ENCODE measurements at regions not wholly inside any gene's neighbourhood (a gene's known extent, or its start where the extent isn't known, plus 50 kb on each side); places are given as distances from the start of the nearest gene placed in this dataset.

DNA sequence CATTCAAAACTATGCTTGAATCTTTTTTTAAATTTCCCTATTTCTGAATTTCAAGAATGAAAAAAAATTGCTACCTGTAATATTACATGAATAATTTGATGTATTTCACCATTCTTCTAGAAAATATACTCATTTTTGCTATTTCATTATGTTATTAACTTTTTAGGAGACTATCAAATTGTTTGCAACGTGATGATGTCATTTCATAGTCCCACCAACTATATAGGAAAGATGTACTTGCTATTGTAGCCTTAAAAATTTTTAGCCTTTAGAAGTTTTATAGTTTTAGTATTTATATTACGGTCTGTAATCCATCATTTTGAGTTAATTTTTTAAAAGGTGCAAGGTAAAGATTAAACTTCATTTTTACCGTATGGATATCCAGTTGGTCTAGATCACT, 81.4 kb upstream of the AHI1 start:
- WGBS, 2 experiments (ENCODE audit: extremely low coverage in 1 of 2, insufficient coverage in 1 of 2, insufficient read length in 1 of 2, insufficient replicate concordance in 2 of 2, low coverage in 1 of 2, low lambda C conversion rate in 2 of 2, missing lambda C conversion rate in 1 of 2) = 87% methylated on average over 3 of the region's 3 CpGs; no CpG with 5 or more reads in 1 of the 2 experiments
- FAIRE-seq = no peak
- TF ChIP-seq, protein P1, sequence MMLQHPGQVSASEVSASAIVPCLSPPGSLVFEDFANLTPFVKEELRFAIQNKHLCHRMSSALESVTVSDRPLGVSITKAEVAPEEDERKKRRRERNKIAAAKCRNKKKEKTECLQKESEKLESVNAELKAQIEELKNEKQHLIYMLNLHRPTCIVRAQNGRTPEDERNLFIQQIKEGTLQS (IDR thresholded peaks at IDR 0.05; ENCODE audit: insufficient read depth, low read depth, low read length) = no peak
- no peak for TF ChIP-seq SIRT6 (IDR thresholded peaks at IDR 0.05; ENCODE audit: low read length)
- TF ChIP-seq SIN3A (conservative IDR thresholded peaks at IDR 0.05 in 1 of 2, IDR thresholded peaks at IDR 0.05 in 1 of 2; ENCODE audit: low read depth in 1 of 2, low read length in 2 of 2) = no peak
- TF ChIP-seq KDM1A (IDR thresholded peaks at IDR 0.05; ENCODE audit: borderline replicate concordance, low read length) = no peak
- TF ChIP-seq TBP (IDR thresholded peaks at IDR 0.05; ENCODE audit: low read depth, low read length) = no peak
- TF ChIP-seq, protein P2, sequence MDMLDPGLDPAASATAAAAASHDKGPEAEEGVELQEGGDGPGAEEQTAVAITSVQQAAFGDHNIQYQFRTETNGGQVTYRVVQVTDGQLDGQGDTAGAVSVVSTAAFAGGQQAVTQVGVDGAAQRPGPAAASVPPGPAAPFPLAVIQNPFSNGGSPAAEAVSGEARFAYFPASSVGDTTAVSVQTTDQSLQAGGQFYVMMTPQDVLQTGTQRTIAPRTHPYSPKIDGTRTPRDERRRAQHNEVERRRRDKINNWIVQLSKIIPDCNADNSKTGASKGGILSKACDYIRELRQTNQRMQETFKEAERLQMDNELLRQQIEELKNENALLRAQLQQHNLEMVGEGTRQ (IDR thresholded peaks at IDR 0.05; ENCODE audit: low read length) = no peak
- no peak for TF ChIP-seq POLR2AphosphoS5 (IDR thresholded peaks at IDR 0.05; ENCODE audit: low read depth, low read length)
- no peak for TF ChIP-seq ASH2L (IDR thresholded peaks at IDR 0.05; ENCODE audit: low read length)
- TF ChIP-seq HDAC2 (IDR thresholded peaks at IDR 0.05; ENCODE audit: borderline replicate concordance in 1 of 2, low read depth in 2 of 2, low read length in 2 of 2) = no peak
- no peak for TF ChIP-seq BRCA1 (IDR thresholded peaks at IDR 0.05; ENCODE audit: low read depth, low read length)
- TF ChIP-seq, protein P3, sequence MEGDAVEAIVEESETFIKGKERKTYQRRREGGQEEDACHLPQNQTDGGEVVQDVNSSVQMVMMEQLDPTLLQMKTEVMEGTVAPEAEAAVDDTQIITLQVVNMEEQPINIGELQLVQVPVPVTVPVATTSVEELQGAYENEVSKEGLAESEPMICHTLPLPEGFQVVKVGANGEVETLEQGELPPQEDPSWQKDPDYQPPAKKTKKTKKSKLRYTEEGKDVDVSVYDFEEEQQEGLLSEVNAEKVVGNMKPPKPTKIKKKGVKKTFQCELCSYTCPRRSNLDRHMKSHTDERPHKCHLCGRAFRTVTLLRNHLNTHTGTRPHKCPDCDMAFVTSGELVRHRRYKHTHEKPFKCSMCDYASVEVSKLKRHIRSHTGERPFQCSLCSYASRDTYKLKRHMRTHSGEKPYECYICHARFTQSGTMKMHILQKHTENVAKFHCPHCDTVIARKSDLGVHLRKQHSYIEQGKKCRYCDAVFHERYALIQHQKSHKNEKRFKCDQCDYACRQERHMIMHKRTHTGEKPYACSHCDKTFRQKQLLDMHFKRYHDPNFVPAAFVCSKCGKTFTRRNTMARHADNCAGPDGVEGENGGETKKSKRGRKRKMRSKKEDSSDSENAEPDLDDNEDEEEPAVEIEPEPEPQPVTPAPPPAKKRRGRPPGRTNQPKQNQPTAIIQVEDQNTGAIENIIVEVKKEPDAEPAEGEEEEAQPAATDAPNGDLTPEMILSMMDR (IDR thresholded peaks at IDR 0.05; ENCODE audit: control extremely low read depth in 1 of 3, insufficient read depth in 1 of 3, low read depth in 1 of 3, low read length in 3 of 3) = no peak

More for the DNA sequence above, 81.4 kb upstream of the AHI1 start:
- no peak overlapping the region for H3K4me3 ChIP-seq (ENCODE audit: extremely low read depth in 1 of 4, insufficient read depth in 2 of 4, low read depth in 3 of 4, low read length in 4 of 4)
- H3K56ac ChIP-seq (replicated peaks; ENCODE audit: insufficient read length, low read depth, low read length) = no peak overlapping the region
- no peaks in the 10 kb centered on the region for H3K79me1 ChIP-seq (ENCODE audit: low read depth, low read length)
- H2BK20ac ChIP-seq (ENCODE audit: low read length) = no peak overlapping the region
- no peak for DNase-seq (ENCODE audit: low read depth in 1 of 2, low spot score in 2 of 2)
- H3K4ac ChIP-seq (replicated peaks; ENCODE audit: insufficient read length, low read depth, low read length) = no peak overlapping the region
- no peaks in the 10 kb centered on the region for H3K36me3 ChIP-seq (ENCODE audit: control insufficient read depth in 2 of 4, insufficient read depth in 4 of 4, low read length in 3 of 4)
- H4K20me1 ChIP-seq (replicated peaks in 1 of 2; ENCODE audit: control insufficient read depth in 1 of 2, insufficient read depth in 2 of 2, low read length in 2 of 2) = no peaks in the 10 kb centered on the region
- H3K9me3 ChIP-seq (ENCODE audit: insufficient read depth in 2 of 2, low read depth in 1 of 2, low read length in 1 of 2) = no peaks in the 10 kb centered on the region
- H2BK120ac ChIP-seq (replicated peaks; ENCODE audit: low read depth, low read length) = no peak overlapping the region
- ChIA-PET CTCF (ENCODE audit: partially characterized antibody) (no interaction called here), POLR2A (ENCODE audit: partially characterized antibody) (no interaction called here)
- H3K18ac ChIP-seq (ENCODE audit: extremely low read depth, low read length) = no peak overlapping the region
- H2BK12ac ChIP-seq (ENCODE audit: low read depth, low read length) = no peak overlapping the region
- H4K91ac ChIP-seq (replicated peaks; ENCODE audit: insufficient read length, low read length) = no peak overlapping the region
- no peak overlapping the region for H4K8ac ChIP-seq (ENCODE audit: extremely low read depth, insufficient read depth, low read length)
- H3K27ac ChIP-seq (ENCODE audit: low read depth, low read length) = no peak overlapping the region
- no peak overlapping the region for H4K5ac ChIP-seq (ENCODE audit: insufficient read length, low read depth, low read length)
- H3K23ac ChIP-seq (ENCODE audit: insufficient read length) = no peak overlapping the region
- H2BK5ac ChIP-seq (ENCODE audit: low read depth, low read length) = no peak overlapping the region
- H3K4me1 ChIP-seq (replicated peaks in 1 of 4; ENCODE audit: control insufficient read depth in 3 of 4, insufficient read depth in 4 of 4, low read length in 3 of 4) = peaks cover 0 to 8% (median 1%) of the 10 kb centered on the region in 4 experiments; a peak in 3 of 7 replicates
- H3K79me2 ChIP-seq (ENCODE audit: control insufficient read depth in 1 of 2, insufficient read depth in 2 of 2, low read length in 2 of 2) = no peaks in the 10 kb centered on the region
- no peak overlapping the region for H3K4me2 ChIP-seq (ENCODE audit: insufficient read depth in 1 of 2, low read depth in 2 of 2, low read length in 2 of 2)
- no peak overlapping the region for H3K14ac ChIP-seq (ENCODE audit: insufficient read length)
- H3K23me2 ChIP-seq (ENCODE audit: low read depth, low read length) = no peaks in the 10 kb centered on the region
- H2AFZ ChIP-seq (ENCODE audit: low read length) = no peak overlapping the region
- no peaks in the 10 kb centered on the region for H3K27me3 ChIP-seq (replicated peaks in 1 of 4; ENCODE audit: control insufficient read depth in 3 of 4, extremely low read depth in 1 of 4, insufficient read depth in 3 of 4, low read length in 3 of 4)
- H2AK5ac ChIP-seq (ENCODE audit: low read depth, low read length) = no peak overlapping the region
- H2BK15ac ChIP-seq (ENCODE audit: low read length) = no peak overlapping the region
- no peak overlapping the region for H3K9ac ChIP-seq (replicated peaks in 1 of 4; ENCODE audit: extremely low read depth in 1 of 4, low read depth in 3 of 4, low read length in 3 of 4)
